ENCODE measurements at regions not wholly inside any gene's neighbourhood (a gene's known extent, or its start where the extent isn't known, plus 50 kb on each side); places are given as distances from the start of the nearest gene placed in this dataset.

- in situ Hi-C loops (cut with HindIII; ENCODE audit: low pct_unique_long_range_greater_than_20kb, low sequenced_read_pairs) (no loop called here), intact Hi-C loops (cut with micrococcal nuclease; ENCODE audit: unreplicated experiment) (no loop called here)
- no TSS peak for BruUV-seq (replicated peaks)
- ChIA-PET CTCF (no interaction called here), POLR2A (no interaction called here)
- ATAC-seq (no peak), DNase-seq (ENCODE audit: low read depth, low spot score) (no peak)
- Histone ChIP-seq H3K9me3 (ENCODE audit: control insufficient read depth, insufficient read depth, low read depth, low read length) (no peaks in the 10 kb centered on the region), H3K27ac (ENCODE audit: low read length) (no peak overlapping the region), H3K4me1 (ENCODE audit: control insufficient read depth, insufficient read depth, low read length) (no peaks in the 10 kb centered on the region), H3K4me3 (ENCODE audit: low read depth in 2 of 2, low read length in 2 of 2) (no peak overlapping the region), H3K36me3 (ENCODE audit: control insufficient read depth, insufficient read depth, low read length) (no peaks in the 10 kb centered on the region), H3K27me3 (ENCODE audit: control insufficient read depth, insufficient read depth, low read length) (no peaks in the 10 kb centered on the region)
- TF ChIP-seq REST (IDR thresholded peaks at IDR 0.05; ENCODE audit: insufficient read depth in 1 of 2, low read depth in 2 of 2, low read length in 1 of 2) (no peak), CTCF (IDR thresholded peaks at IDR 0.05) (no peak), SIN3A (IDR thresholded peaks at IDR 0.05; ENCODE audit: borderline replicate concordance, insufficient read depth, low read depth, low read length) (no peak), TCF7L2 (IDR thresholded peaks at IDR 0.05; ENCODE audit: low read depth, low read length) (no peak), POLR2AphosphoS5 (IDR thresholded peaks at IDR 0.05; ENCODE audit: low read depth, low read length) (no peak)
Observed at GRCh38 chr5:89128092-89128491, 245.1 kb upstream of the MEF2C start.

GRCh38 chr5:89127191-89127590, 244.2 kb upstream of the MEF2C start:
- Histone ChIP-seq H3K27ac (ENCODE audit: low read length) (no peak overlapping the region), H3K27me3 (ENCODE audit: control insufficient read depth, insufficient read depth, low read length) (no peaks in the 10 kb centered on the region), H3K4me3 (ENCODE audit: low read depth in 2 of 2, low read length in 2 of 2) (no peak overlapping the region), H3K9me3 (ENCODE audit: control insufficient read depth, insufficient read depth, low read depth, low read length) (no peaks in the 10 kb centered on the region), H3K4me1 (ENCODE audit: control insufficient read depth, insufficient read depth, low read length) (no peaks in the 10 kb centered on the region), H3K36me3 (ENCODE audit: control insufficient read depth, insufficient read depth, low read length) (no peaks in the 10 kb centered on the region)
- DNase-seq (ENCODE audit: low read depth, low spot score) (no peak), ATAC-seq (no peak)
- in situ Hi-C loops (cut with HindIII; ENCODE audit: low pct_unique_long_range_greater_than_20kb, low sequenced_read_pairs) (no loop called here), intact Hi-C loops (cut with micrococcal nuclease; ENCODE audit: unreplicated experiment) (no loop called here)
- no TSS peak for BruUV-seq (replicated peaks)
- ChIA-PET POLR2A (no interaction called here), CTCF (interaction anchor here (0.6 kb wide), 1 partner anchor 64 kb away, joined by 6 read pairs; no protein-coding TSS in a partner anchor)
- no peak for TF ChIP-seq CTCF (IDR thresholded peaks at IDR 0.05)
- TF ChIP-seq SIN3A (IDR thresholded peaks at IDR 0.05; ENCODE audit: borderline replicate concordance, insufficient read depth, low read depth, low read length): no peak
- TF ChIP-seq REST (IDR thresholded peaks at IDR 0.05; ENCODE audit: insufficient read depth in 1 of 2, low read depth in 2 of 2, low read length in 1 of 2): no peak
- TF ChIP-seq TCF7L2 (IDR thresholded peaks at IDR 0.05; ENCODE audit: low read depth, low read length): no peak
